ENCODE measurements at regions not wholly inside any gene's neighbourhood (a gene's known extent, or its start where the extent isn't known, plus 50 kb on each side); places are given as distances from the start of the nearest gene placed in this dataset.
A peak's percentile ranks its signal among the peaks of the same experiment; 100 is the strongest.
"Not testable (repeated sequence)": the region's sequence is repeated elsewhere in the genome, so short reads cannot be mapped to it uniquely, and the experiment has no call there.

GRCh38 chr3:195669310-195669709 is 51.5 kb upstream of the MUC20 start:
- H3K27ac Mint-ChIP-seq, H3K36me3 Mint-ChIP-seq, CTCF ChIA-PET, H3K4me3 Mint-ChIP-seq, H3K27me3 Mint-ChIP-seq, H3K4me1 Mint-ChIP-seq, DNase-seq, H3K9me3 Mint-ChIP-seq: not testable (repeated sequence)

DNA sequence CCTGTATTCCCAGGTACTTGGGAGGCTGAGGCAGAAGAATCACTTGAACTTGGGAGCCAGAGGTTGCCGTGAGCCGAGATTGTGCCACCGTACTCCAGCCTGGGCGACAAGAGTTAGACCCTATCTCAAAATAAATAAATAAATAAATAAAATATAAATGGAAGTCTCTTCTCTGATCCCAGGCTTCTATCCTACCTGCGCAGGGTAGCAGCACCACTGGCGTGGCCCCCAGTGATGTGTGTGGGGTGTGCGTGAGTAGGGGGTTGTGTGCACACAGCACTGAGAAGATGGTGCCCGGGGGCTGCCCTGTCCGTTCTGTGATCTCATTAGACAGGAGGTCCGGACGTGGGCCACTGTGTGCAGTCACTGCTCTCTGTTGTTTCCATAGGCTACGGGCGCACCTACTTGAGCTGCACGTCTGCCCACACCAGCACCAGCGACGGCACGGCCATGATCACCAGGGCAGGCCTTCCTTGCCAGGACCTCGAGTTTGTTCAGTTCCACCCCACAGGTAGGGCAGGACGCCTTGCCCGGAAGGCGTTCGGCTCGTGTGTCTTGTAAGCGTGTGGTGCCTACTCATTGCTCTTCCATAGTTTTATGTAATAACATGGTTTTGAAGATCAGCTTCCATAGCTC is 52.5 kb upstream of the MUC20 start:
- not testable (repeated sequence) for H3K27ac Mint-ChIP-seq

GRCh38 chr3:195665311-195665710 is 55.5 kb upstream of the MUC20 start:
- H3K27ac Mint-ChIP-seq, H3K27me3 Mint-ChIP-seq, H3K36me3 Mint-ChIP-seq, DNase-seq, H3K4me3 Mint-ChIP-seq, H3K4me1 Mint-ChIP-seq, CTCF ChIA-PET, H3K9me3 Mint-ChIP-seq: not testable (repeated sequence)

More for the DNA sequence above, 52.5 kb upstream of the MUC20 start:
- DNase-seq, H3K4me3 Mint-ChIP-seq, H3K4me1 Mint-ChIP-seq, CTCF ChIA-PET, H3K9me3 Mint-ChIP-seq, H3K27me3 Mint-ChIP-seq: not testable (repeated sequence)
- H3K36me3 Mint-ChIP-seq = peaks cover 14% of the 10 kb centered on the region

DNA sequence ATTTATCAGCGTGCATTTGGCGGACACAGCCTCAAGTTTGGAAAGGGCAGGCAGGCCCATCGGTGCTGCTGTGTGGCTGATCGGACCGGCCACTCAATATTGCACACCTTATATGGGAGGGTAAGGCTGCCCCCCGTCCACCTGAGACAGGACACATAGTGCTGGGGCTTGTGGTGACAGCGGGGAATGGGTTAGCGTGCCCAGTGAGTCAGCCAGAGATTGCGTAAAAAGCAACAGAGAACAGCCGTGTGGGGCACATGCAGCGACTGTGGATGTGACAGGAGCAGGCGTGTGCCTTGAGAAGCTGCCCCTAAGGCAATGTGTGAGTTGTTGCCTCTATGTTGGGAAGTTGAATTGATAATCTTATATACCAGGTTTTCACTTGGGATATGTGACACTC is 56.6 kb upstream of the MUC20 start:
- H3K4me3 Mint-ChIP-seq, H3K36me3 Mint-ChIP-seq, H3K27me3 Mint-ChIP-seq, H3K4me1 Mint-ChIP-seq, CTCF ChIA-PET, H3K9me3 Mint-ChIP-seq, DNase-seq, H3K27ac Mint-ChIP-seq: not testable (repeated sequence)

DNA sequence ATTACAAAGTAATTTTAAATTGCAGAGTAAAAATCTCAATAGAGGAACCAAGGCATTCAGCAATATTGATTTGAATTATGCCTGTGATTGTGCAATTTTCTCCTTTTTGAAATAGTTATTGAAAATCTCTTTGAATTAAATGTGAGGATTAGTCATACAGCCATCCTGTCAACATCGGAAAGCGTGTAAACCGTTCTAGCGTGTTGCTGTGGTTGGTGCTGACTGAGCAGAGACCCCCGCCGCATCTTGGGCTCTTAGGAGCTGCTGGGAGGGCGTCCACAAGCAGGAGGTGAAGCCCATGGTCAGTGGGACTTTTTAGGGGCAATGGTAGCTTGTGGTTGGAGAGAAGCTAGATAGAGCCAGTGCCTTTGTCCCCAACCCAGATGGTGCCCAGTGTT is 61.6 kb upstream of the MUC20 start:
- H3K27ac Mint-ChIP-seq, H3K9me3 Mint-ChIP-seq, CTCF ChIA-PET, H3K36me3 Mint-ChIP-seq, H3K27me3 Mint-ChIP-seq, DNase-seq: not testable (repeated sequence)
- peaks cover 16% of the 10 kb centered on the region for H3K4me1 Mint-ChIP-seq
- peak overlapping the region; percentile 47 for H3K4me3 Mint-ChIP-seq

DNA sequence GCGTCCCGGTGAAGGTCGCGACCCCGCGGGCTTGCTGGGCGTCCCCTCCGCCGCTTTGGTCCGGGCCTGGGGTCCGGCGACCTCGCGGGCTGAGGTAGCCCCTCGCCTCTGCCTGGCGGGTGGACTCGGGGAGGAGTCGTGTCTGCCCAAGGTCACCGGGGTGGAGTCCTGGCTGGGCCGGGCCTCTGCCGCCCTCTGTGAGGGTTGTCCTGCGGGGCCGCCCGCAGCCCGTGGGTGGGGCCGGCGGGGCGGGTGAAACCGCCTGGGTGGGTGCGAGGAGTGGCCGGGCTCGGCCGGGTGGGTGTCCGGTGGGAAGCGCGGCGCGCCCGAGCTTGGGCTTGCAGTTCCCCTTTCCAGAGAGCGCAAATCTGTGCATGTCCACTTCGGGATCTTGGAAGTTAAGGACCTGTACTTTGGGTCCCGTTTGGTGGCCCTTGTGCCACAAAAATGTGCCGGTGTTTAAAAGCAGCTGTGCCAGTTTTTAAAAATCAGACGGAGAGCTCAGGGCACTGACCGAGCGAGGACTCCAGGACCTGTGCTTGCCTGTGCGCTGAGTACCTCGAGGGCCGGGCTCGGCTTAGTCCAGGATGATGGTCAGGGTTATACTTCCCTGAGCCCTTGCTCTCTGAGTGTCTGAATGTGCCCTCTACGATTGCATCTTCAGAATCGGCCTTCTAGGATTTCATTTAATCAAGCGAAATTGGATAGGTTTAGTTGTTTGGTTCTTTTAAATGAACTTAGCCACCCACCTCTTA is 62.2 kb upstream of the MUC20 start:
- not testable (repeated sequence) for H3K27me3 Mint-ChIP-seq

DNA sequence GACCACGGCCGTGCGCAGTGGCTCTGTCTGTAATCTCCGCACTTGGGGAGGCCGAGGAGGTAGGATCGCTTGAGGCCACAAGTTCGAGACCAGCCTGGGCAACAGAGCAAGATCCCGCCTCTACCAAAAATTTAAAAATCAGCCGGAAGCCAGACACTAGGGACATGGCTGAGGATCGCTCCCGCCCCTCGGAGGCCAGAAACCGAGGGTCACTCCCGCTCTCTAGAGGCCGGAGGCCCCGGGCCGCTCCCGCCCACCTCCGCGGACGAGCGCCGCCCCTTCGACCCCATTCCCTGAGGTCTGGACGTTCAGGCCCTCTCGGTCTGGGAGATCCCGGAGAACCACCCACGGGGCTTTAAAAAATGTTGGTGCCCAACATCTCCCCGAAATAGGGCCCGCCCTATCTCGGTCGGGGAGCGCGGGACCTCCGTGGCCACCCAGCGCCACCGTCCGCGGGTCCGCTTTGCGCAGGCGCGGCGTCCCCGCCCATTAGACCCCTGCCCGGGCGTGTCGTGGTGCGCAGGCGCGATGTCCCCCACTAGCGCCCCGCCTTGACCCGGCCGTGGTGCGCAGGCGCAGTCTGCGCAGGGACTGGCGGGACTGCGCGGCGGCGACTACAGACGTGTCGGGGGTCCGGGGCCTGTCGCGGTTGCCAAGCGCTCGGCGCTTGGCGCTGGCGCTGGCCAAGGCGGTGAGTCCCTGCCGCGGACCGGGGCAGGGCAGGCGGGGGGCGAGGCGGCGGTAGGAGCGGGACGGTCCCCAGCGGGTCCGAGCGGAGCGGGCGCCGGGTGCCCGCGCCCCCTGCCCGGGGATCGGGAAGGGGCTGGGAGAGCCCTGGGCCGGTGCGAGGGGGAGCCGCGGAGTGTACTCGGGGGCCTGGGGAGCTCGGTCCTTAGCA is 63.1 kb upstream of the MUC20 start:
- H3K4me1 Mint-ChIP-seq = peaks cover 17% of the 10 kb centered on the region
- H3K27ac Mint-ChIP-seq = peak overlapping the region; percentile 86
- DNase-seq = peak; percentile 88
- H3K36me3 Mint-ChIP-seq, H3K27me3 Mint-ChIP-seq, H3K9me3 Mint-ChIP-seq, CTCF ChIA-PET: not testable (repeated sequence)
- peak overlapping the region; percentile 79 for H3K4me3 Mint-ChIP-seq

More for the DNA sequence above, 62.2 kb upstream of the MUC20 start:
- H3K9me3 Mint-ChIP-seq, H3K36me3 Mint-ChIP-seq, CTCF ChIA-PET, H3K27ac Mint-ChIP-seq, DNase-seq: not testable (repeated sequence)
- Mint-ChIP-seq H3K4me1 (peaks cover 17% of the 10 kb centered on the region), H3K4me3 (peak overlapping the region; percentile 47)

- H3K36me3 Mint-ChIP-seq, CTCF ChIA-PET, H3K4me3 Mint-ChIP-seq, H3K27ac Mint-ChIP-seq, H3K9me3 Mint-ChIP-seq, H3K27me3 Mint-ChIP-seq, DNase-seq: not testable (repeated sequence)
- peaks cover 17% of the 10 kb centered on the region for H3K4me1 Mint-ChIP-seq
These were observed 64.7 kb upstream of the MUC20 start for GRCh38 chr3:195656091-195656490.

DNA sequence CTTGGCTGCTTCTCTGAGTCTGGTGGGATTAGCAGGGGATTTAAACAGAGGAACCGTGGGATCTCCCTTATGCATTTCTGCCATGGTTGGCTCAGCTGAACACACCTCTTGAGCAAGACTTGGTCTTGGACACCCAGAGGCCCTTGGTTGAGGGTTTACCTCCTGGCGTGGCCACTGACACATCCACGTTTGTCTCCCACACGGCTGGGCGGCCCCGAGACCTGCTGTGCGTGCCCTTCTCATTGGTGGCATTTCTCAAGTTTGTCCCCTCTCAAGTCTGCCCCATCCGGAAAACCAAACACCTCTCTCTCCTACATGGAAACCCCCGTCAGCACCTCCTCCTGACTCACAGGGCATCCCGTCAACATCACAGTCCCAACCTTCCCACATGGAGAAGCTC is 66.0 kb upstream of the MUC20 start:
- H3K27me3 Mint-ChIP-seq, CTCF ChIA-PET, H3K36me3 Mint-ChIP-seq: not testable (repeated sequence)

GRCh38 chr3:195654138-195654537 is 66.6 kb upstream of the MUC20 start:
- H3K9me3 Mint-ChIP-seq, H3K27me3 Mint-ChIP-seq, DNase-seq, H3K27ac Mint-ChIP-seq, H3K4me3 Mint-ChIP-seq, H3K36me3 Mint-ChIP-seq, CTCF ChIA-PET: not testable (repeated sequence)
- peaks cover 12% of the 10 kb centered on the region for H3K4me1 Mint-ChIP-seq

More for the DNA sequence above, 66.0 kb upstream of the MUC20 start:
- DNase-seq, H3K9me3 Mint-ChIP-seq, H3K4me3 Mint-ChIP-seq, H3K27ac Mint-ChIP-seq: not testable (repeated sequence)
- H3K4me1 Mint-ChIP-seq = peaks cover 14% of the 10 kb centered on the region

GRCh38 chr3:195653641-195654040 is 67.1 kb upstream of the MUC20 start:
- H3K9me3 Mint-ChIP-seq, H3K27ac Mint-ChIP-seq, H3K4me3 Mint-ChIP-seq, CTCF ChIA-PET, DNase-seq, H3K36me3 Mint-ChIP-seq, H3K27me3 Mint-ChIP-seq: not testable (repeated sequence)
- peaks cover 12% of the 10 kb centered on the region for H3K4me1 Mint-ChIP-seq

GRCh38 chr3:195647912-195648702 is 64.4 kb upstream of the APOD start:
- not testable (repeated sequence) for H3K9me3 Mint-ChIP-seq

GRCh38 chr3:195645872-195646271 is 62.1 kb upstream of the APOD start:
- H3K27me3 Mint-ChIP-seq = peaks cover 20% of the 10 kb centered on the region
- H3K36me3 Mint-ChIP-seq, H3K27ac Mint-ChIP-seq, H3K9me3 Mint-ChIP-seq, H3K4me3 Mint-ChIP-seq, H3K4me1 Mint-ChIP-seq, DNase-seq, CTCF ChIA-PET: not testable (repeated sequence)

More at GRCh38 chr3:195647912-195648702, 64.4 kb upstream of the APOD start:
- not testable (repeated sequence) for H3K4me3 Mint-ChIP-seq, DNase-seq, H3K4me1 Mint-ChIP-seq, H3K27ac Mint-ChIP-seq, H3K36me3 Mint-ChIP-seq
- CTCF ChIA-PET = interaction anchor here (0.7 kb wide), 1 partner anchor 280 kb away, joined by 3 read pairs; no protein-coding TSS in a partner anchor
- peaks cover 20% of the 10 kb centered on the region for H3K27me3 Mint-ChIP-seq

DNA sequence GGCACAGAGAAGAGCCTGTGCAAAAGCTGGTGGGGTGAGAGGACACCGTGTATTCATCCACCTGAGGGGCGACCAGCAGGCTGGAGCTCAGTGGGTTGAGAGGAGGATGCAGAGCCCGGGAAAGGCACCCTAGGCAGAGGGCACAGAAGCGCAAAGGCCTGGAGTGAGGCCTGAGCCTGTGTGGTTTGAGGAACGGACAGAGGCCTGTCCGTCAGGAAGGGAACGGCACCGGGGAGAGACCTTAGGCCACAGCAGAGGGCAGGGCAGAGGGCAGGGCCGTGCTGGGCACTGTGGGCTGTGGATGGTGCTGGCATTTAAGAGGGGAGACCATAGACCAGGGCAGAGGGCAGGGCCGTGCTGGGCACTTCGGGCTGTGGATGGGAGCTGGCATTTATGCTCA is 59.5 kb upstream of the APOD start:
- DNase-seq, H3K4me3 Mint-ChIP-seq, CTCF ChIA-PET, H3K4me1 Mint-ChIP-seq, H3K9me3 Mint-ChIP-seq, H3K27ac Mint-ChIP-seq, H3K36me3 Mint-ChIP-seq: not testable (repeated sequence)
- peaks cover 20% of the 10 kb centered on the region for H3K27me3 Mint-ChIP-seq
